ENCODE measurements at regions not wholly inside any gene's neighbourhood (a gene's known extent, or its start where the extent isn't known, plus 50 kb on each side); places are given as distances from the start of the nearest gene placed in this dataset.

- DNase-seq (ENCODE audit: low read depth), result no peak
- H3K4me3 ChIP-seq (ENCODE audit: low read depth, low read length), result no peak overlapping the region
- TF ChIP-seq CTCF (IDR thresholded peaks at IDR 0.05; ENCODE audit: insufficient read depth, low read length), result no peak
Measured at GRCh38 chr3:147775411-147775810, 366.2 kb downstream of the ZIC1 start.

DNA sequence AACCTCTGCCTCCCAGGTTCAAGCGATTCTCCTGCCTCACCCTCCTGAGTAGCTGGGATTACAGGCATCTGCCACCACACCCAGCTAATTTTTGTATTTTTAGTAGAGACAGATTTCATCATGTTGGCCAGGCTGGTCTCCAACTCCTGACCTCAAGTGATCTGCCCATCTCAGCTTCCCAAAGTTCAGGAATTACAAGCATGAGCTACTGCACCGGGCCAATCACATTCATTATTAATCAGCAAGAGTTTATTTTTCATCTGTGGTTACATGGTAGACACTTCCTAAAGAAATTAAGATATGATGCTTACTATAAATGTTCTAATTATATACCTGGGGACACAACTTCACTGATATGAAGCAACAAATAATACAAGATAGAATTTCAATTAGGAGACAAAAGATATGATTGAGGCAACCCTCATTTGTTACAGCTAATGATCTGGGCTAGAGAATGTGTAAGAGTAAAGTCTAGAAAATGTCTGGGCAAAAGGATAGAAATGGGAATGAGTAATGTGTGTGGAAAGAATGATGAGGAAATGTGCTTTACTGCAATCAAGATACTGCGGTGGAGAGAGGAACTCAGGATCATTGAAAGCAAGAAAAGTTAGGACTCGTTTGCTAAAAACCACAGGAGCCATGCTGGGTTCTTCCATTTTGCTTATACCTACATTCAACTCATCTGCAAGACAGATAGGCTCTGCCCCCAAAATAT is 366.8 kb downstream of the ZIC1 start:
- no peak for TF ChIP-seq CTCF (IDR thresholded peaks at IDR 0.05; ENCODE audit: insufficient read depth, low read length)
- no peak overlapping the region for H3K4me3 ChIP-seq (ENCODE audit: low read depth, low read length)
- peak; percentile 78 for DNase-seq (ENCODE audit: low read depth)

GRCh38 chr3:147793841-147794240 is 384.7 kb downstream of the ZIC1 start:
- no peak overlapping the region for H3K4me3 ChIP-seq (ENCODE audit: low read depth, low read length)
- TF ChIP-seq CTCF (IDR thresholded peaks at IDR 0.05; ENCODE audit: insufficient read depth, low read length), result no peak
- peak; percentile 57 for DNase-seq (ENCODE audit: low read depth)

DNA sequence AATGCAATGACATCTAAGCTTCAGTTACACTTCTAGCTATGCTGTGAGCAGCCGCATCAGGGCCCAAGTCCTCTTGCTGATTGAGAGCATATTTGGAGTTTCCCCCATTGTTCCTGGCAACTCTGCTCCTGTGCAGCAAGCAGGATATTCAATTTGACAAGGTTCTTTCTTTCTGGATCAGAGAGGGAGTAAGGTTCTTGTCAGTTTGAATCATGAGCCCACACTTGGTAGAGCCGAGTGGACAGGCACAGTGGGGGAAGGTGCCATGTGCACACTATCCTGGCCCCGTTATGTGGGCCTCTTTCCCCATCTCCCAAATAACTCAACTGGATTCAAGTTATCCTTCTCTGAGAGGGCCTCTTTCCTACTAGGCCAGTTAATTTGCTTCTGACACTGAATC is 385.4 kb downstream of the ZIC1 start:
- no peak overlapping the region for H3K4me3 ChIP-seq (ENCODE audit: low read depth, low read length)
- no peak for DNase-seq (ENCODE audit: low read depth)
- TF ChIP-seq CTCF (IDR thresholded peaks at IDR 0.05; ENCODE audit: insufficient read depth, low read length), result no peak

DNA sequence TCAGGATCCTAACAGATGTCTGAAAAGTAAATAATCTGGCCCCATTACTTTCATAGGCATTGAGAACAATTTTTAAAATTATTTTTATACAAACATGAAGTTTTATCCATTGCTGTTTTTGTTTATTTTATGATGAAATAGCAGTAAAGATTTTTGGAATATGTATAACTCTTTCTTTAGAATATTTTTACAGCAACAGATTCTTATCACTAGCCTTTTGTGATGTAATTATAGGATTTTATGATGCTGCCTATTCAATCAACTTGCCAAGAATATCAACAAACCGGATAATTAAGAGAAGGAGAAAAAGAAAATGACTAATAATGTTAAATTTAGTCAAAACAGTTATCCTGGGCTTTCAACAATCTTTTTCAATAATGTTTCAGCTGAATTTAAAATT is 386.3 kb downstream of the ZIC1 start:
- TF ChIP-seq CTCF (IDR thresholded peaks at IDR 0.05; ENCODE audit: insufficient read depth, low read length), result no peak
- no peak for DNase-seq (ENCODE audit: low read depth)
- H3K4me3 ChIP-seq (ENCODE audit: low read depth, low read length), result no peak overlapping the region

- TF ChIP-seq CTCF (IDR thresholded peaks at IDR 0.05; ENCODE audit: insufficient read depth, low read length), result no peak
- DNase-seq (ENCODE audit: low read depth), result no peak
- H3K4me3 ChIP-seq (ENCODE audit: low read depth, low read length), result no peak overlapping the region
Measured at GRCh38 chr3:147797095-147797494, 387.9 kb downstream of the ZIC1 start.

DNA sequence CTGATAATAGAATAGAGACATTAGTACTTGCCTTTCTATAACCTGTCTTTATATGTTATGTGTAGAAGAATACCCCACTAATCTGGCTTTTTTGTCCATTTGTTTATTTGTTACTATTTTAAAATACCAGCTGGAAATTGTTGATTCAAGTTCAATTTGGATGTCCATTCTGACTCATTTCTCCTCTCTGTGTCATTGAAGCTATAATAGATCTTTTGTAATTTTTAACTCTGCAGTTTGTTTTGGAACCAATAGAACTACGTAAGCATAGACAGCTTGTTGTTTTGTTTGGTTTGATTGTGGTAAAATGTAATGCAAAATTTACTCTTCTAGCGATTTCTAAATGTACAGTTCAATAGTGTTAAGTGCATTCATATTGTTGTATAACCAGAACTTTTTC is 390.4 kb downstream of the ZIC1 start:
- H3K4me3 ChIP-seq (ENCODE audit: low read depth, low read length), result no peak overlapping the region
- no peak for DNase-seq (ENCODE audit: low read depth)
- no peak for TF ChIP-seq CTCF (IDR thresholded peaks at IDR 0.05; ENCODE audit: insufficient read depth, low read length)

Measured in fibroblast of the aortic adventitia (primary cell).